C1 segment of cervical spinal cord (tissue), 14 donors: ENCODE measurements at regions not wholly inside any gene's neighbourhood (a gene's known extent, or its start where the extent isn't known, plus 50 kb on each side); places are given as distances from the start of the nearest gene placed in this dataset.
"Not testable (repeated sequence)": the region's sequence is repeated elsewhere in the genome, so short reads cannot be mapped to it uniquely, and the experiment has no call there.

ENCODE experiments used
- DNase-seq, 14 donors: peaks; one replicate each; lab custom pipeline; 2025; lab: John Stamatoyannopoulos, UW

DNA sequence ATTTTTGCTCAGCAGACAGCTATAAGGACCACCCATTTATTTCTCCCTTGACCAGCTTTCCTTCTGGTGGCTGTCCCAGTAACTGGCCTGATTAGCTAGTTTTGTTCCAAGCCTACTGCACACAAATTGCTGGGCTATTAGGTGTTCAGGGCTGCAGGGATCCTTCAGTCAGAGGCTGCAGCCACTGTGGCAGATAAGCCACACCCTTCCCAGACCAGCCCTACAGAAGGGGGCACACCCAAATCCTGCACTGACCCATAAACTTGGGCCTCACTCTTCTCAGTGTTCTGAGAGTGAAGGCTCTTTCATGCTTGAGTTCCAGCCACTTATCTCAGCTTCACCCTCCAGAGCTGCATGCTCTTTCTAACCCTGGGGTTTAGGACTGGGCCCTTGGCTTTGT is 200.0 kb downstream of the AASDHPPT start:
- no peak for DNase-seq

DNA sequence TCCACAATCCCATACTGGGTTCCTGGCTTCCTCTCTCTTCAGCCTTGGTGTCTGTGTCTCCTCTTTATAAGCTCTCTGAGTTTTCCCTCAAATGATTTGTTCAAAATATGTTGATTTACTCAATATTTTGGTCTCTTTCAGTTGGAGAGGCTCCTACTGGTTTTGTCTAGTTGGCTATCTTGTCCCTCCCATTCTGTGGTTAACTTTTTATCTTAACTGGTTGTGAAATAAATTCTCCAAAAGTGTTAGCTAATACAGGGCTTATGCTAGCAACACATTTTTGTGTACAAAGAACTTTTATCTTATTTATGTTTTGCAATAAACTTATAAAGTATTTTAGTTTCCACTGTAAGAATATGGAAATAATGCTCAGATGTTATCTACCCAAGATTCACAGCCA is 200.9 kb downstream of the AASDHPPT start:
- DNase-seq = no peak

DNA sequence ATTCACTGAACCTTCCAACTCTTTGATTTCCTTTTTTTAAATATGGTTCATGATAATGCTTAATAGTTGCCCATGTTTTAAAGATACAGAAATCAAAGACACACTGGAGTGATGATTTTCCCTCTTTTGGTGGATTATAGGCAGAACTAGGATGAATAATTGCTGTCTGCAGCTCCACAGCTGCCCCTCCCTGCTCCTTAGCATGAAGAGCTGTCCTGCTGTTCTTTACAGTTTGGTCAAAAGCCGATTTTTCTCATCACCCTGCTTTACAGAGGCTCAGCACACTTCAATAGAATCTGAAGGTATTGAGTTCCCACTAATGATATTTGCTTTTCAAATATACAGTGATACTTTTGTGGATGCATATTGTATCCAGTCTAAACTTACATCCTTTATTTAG is 202.6 kb downstream of the AASDHPPT start:
- DNase-seq = no peak

DNA sequence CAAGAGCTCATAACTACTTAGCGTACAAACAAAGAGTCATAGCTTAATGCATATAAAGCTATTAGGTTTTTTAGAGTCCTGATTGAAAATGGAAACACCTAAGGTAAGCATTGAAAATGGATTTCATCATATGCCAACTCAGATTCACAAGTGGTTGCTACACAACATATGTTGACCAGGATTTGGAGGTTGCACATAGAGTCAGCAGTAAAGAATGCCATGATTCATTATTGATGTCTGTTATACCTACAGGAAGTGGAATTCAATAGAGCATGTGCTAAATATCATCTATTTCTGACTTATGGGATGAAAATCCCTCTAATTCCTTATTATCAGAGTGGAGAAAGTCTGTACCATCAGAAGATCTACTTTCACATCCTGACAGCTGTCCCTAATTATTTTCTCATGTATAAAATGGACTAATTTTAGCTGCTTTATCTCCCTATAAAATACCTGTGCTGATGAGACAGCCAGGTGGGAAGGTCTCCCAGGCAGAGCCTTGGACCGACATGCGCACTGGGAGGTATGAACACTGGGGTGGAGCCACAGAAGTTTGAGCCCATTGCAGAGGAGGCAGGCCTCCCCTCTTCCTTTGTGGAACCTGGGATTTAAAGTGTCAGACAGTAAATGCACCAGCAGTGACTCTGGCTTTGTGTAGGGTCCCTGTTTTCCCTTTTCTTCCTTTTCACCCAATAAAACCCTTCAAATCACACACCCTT is 204.2 kb downstream of the AASDHPPT start:
- no peak for DNase-seq

DNA sequence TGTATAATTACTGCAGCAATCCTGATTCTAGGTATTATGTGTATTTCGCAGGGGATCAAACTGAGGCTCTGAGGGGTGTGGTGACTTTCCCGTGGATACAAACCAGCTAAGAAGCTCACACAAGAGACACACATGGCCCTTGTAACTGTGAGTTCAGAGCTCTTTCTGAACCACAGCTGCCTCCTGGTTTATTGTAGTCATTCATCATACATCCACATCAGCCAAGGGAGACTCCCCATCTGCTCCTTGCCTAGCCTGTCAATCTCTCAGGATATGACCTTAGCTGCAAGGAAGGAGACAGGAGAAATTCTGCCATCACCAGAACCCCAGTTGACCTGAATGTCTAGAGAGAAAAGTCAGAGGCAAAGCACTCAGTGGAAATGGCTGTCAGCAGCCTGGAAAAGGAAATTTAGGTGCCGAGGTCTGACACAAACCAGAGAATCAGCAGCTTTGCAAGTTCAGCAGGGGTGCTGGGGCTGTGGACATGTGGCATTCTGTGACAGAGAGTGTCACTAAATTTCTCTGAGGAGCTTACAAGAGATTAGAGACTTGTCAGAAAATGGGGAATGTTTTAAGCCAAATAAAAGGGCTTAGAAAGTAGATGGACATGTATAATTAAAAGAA is 209.5 kb downstream of the AASDHPPT start:
- DNase-seq = no peak

DNA sequence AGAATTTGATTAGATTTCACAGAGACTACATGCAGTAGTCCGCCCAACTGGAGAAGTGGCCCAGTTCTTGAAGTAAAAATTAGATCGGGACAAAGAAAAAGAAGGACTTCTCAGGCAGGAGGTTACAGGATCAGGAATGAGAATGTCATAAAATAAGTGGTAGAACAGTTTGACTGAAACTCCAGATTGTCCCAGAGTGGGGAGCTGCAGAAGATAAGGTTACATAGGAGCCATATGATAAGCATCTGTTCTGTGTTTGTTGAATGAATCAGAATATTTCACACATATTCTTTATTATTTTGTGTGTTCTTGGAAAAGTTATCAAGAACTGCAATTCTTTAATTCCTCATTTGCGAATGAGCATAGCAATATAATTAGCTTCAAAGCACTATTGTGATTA is 210.6 kb downstream of the AASDHPPT start:
- DNase-seq = no peak

DNA sequence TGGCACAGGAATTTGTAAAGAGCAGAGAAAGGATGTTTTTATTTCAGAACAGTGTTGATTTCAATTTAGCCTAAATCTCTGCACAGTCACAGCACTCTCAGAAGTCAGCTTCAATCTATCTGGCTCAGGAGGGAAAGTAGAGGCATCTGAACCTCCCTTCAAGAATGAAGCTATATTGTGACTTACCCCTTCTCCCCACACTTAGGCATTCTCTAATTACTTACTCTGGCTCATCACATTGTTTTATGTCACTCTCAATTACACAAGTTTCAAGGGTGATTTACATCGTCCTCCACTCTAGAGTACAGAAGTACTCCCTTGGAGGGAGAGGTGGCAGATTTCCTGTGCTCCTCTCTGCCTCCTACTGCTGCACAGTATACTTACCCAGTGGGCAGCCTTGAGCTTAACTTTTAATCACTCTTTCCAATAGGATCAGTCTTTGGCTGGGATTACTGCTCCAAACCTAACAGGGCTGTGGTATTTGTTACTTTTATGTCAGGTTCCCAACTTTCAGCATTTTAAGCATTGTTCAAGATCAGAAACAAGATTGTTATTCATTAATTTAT is 211.4 kb downstream of the AASDHPPT start:
- no peak for DNase-seq

DNA sequence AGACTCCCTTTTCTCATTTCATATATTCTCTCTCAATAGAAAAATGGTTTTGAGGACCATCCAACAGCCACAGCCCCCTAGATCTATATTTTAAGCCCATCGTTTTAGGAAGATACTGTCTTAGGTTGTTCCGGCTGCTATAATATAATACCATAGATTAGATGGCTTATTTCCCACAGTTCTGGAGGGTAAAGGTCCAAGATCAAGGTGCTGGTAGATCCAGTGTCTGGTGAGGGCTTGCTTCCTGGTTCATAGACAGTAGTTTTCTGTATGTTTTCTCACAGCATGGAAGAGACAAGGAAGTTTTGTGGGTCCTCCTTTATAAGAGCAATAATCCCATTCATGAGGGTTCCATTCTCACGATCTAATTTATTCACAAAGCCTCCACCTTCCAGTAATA is 215.1 kb downstream of the AASDHPPT start:
- no peak for DNase-seq

DNA sequence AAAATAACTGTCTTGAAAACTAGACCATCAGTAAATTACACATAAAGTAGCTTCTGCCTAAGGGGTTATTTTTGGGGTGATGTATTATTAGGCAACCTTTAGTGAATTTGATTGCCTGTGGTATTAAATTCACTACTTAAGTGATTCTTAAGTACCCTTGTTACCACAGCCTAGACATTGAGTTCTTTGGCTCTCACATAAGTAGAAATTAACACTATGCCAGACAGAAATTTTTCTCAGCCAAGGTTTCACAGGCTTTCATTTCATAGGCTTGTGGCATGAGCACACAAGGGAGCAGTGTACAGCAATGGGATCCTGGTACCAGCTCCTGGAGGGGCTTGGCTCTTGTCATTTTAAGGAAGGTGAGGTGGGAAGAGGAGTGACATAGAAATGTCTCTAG is 218.5 kb downstream of the AASDHPPT start:
- DNase-seq = no peak

DNA sequence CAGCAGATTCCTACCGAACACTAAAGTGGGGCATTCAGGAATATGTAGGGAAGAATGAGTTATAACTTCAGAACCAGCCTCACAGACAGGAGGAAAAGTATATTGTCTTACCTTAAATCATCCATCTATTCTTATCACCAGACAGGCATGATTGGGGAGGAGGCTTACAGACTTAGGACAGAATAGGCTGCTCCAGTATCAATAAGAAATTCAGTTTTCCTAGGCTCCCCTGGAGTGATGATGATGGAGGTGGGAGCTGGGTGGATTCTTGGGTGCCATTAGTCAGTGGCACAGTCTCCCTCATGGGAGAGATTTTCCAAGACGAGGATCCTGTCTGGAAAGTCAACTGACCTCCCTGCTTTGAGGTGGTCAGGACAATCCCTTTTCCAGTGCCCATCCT is 225.0 kb downstream of the AASDHPPT start:
- DNase-seq = no peak

DNA sequence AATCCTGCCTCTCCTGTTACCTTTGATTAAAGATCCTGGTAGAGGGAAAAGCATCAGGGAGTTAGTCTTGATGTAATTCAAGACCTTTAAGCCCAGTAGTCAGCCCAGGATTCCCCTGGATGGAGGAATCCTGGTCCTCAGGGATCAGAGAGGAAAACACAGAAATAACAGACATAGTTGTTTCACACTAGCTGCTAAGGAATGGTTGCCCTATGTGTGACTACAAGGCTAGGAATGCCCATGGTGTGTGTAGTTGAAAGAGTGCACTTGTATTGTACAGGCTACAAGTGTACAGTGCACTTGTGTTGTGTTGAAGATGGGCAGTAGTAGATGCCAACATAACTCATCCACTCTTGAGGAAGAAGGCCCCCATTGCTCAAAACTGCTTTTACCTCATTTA is 226.8 kb downstream of the AASDHPPT start:
- no peak for DNase-seq

DNA sequence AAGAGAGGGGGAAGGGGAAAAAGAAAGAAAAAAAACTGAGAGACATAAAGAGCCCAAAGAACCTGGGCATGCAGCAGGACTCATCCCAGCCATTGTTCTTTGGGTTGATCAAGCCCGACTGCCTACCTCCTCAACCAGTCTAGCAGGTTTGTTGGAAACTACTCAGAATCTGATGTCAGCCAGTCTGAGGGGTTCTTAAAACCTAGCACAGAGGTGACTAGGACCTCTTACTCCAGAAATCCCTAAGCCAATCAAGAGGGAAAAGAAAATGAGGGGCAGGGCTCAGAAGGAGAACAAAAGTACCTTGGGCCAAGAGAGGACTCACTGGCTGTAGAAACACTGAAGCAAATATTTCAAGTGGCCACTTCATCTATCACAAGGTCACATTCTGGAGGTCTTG is 228.0 kb downstream of the AASDHPPT start:
- DNase-seq = no peak

DNA sequence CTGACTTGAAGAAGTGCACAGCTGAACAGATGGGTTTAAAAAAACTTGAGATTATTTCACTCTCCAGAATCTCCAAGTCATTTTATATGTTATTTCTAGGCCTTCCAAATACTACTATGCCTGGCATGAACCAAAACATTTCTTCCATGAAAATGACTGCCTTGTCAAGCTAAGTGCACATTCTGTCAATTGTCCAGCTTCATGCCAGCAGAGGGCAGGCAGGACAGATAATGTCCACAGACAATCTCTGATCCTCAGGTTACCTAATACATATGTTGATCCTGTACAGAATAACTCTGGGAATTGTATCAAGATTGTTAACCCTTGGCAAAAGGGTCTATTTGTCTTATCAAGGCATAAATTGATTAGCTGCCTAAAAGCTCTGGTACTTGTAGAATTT is 229.5 kb downstream of the AASDHPPT start:
- DNase-seq = no peak

DNA sequence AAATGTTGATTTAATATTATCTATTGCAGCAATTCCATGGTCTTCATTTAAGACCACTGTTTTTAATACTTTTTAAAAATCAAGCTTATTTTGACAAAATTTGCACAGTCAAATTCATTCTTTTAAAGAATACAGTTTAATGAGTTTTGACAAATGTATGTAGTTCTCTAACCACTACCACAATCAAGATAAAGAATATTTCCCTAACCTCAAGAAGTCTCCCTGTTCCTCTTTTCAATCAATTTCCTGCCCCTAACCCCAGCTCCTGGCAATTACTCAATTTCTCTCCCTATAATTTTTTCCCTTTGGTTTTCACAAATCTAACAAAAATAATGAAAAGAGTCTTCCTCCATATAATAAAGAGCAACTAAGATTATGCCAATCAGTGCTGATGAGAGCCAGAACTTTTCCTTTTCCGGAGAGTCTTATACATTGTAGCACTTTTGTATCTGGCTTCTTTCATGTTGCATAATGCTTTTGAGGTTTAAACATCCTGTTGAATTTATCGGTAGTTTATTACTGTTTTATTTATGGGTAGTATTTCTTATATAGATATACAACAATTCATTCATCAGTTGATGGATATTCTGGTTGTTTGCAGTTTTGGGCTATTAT is 231.7 kb downstream of the AASDHPPT start:
- DNase-seq = no peak

DNA sequence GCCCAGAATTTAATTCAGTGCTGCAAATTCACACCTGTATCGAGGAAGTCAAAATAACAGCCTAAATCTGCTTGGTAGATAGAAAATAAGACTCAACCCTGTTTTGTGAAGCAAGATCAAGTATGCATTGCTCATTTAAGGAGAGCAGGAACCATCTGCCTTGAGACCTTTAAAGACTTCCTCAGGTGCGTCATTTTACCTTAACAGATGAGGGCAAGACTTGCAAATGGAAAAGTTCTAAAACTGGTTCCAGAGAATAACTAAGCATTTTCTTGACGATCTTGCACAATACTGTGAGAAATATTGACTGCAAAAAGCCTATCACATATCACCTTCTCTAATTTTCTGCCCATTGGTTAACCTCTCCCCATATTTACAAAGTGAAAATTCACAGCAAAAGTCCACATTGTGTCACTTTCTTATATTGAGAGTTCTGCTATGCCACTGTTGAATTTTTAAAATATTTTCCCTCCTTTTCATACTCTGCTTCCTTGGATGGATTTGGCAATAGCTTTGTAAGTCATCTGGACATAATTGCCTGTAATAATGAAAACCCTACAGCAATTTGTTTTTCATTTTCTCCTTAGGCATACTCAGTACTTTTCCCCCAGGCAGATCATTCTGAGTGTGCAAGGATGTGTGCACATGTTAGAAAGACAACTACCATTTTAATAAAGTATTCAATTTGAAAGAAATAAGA is 234.2 kb downstream of the AASDHPPT start:
- no peak for DNase-seq

DNA sequence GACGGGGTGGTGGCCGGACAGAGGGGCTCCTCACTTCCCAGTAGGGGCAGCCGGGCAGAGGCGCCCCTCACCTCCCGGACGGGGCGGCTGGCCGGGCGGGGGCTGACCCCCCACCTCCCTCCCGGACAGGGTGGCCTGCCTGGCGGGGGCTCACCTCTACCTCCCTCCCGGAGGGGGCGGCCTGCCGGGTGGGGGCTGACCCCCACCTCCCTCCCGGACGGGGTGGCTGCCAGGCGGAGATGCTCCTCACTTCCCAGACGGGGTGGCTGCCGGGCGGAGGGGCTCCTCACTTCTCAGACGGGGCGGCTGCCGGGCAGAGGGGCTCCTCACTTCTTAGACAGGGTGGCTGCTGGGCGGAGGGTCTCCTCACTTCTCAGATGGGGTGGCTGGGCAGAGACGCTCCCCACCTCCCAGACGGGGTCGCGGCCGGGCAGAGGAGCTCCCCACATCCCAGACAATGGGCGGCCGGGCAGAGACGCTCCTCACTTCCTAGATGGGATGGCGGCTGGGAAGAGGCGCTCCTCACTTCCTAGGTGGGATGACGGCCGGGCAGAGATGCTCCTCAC is 239.8 kb downstream of the AASDHPPT start:
- not testable (repeated sequence) for DNase-seq

DNA sequence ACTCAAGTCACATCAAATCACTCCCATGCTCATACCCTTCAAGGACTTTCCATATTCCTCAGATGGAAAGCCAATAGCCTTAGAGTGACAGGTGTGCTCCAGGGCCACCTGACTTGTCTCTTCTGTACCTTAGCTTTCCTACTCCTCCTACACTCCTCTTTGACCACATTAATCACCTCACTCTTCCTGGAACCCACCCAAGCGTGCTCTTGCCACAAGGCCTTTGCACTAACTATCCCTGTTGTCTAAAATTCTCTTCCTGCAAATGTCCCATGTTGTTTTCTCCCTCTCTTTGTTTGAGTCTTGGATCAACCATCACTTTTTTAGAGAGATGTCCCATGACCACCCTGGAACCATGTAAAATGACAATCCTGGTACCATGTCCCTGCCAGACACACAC is 244.1 kb downstream of the AASDHPPT start:
- DNase-seq = no peak

DNA sequence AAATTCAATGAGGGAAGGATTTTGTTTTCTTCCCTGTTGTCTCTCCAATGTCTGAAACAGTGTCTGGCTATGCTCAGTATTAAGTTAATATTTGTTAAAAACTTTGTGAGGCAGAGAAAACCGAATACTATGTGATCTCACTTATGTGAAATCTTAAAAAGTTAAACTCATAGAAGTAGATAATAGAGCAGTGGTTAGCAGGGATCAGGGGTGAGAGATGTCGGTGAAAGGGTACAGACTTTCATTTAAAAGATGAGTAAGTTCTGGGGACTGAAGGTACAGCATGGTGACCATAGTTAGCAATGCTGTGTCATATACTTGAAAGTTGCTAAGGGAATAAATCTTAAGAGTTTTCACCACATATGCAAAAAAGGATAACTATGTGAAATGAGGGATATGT is 244.6 kb downstream of the AASDHPPT start:
- no peak for DNase-seq

DNA sequence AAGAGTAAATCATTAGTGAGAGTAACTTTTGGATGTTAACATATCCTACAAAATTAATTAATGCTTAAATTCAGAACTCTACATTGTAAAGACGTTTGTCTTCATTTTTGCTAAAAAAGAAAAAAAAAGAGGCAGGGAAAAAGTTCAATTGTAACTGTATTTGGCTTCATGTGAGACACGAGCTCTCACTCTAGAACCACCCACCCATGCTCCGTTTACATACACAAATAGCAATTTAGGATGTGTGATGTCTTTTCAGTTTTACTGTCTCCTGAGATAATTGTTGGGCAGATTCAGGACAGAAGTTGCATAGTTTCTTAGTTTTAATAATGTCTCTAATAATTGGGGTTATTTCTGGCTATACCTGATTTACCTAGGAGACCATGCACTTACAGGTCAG is 248.6 kb downstream of the AASDHPPT start:
- no peak for DNase-seq

DNA sequence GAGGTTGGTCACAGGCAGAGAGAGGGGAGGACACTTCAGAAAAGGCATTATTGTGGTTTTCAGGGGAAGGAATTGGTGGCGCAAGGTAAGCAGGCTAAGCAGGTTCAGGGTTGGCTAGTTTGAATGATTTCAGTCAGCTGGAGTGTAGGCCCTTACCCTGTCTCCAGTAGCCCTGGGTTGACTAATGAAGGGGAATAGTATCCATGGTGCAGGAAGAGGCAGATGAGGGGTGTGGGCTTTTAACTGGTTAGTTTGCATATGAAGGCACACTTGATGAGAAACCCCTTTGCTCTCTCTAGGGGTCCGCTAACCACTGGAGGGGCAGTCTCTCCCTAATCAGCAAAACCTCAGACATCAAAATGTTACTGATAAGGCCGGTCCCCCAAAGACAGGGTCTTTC is 249.7 kb downstream of the AASDHPPT start:
- DNase-seq = no peak

DNA sequence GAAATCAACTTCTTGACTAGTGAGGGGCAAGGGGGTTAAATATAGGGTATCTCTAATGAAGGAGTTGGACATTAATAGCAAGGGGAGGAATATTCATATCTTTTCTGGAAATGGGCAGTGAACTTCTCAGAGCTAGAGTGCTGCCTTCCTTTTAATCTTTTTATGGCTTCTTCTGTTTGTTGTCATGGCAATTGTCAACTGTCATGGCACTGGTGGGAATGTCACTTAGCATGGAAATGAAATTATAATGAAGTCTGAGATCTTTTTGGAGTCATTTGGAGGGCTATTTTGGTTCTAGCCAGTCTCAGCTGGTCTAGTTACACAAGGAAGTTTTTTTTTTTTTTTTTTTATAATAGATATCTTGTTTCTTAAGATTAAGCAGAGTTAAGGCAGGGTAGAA is 250.2 kb downstream of the AASDHPPT start:
- DNase-seq = no peak
